Heart left ventricle (tissue), 16 donors: ENCODE measurements at regions not wholly inside any gene's neighbourhood (a gene's known extent, or its start where the extent isn't known, plus 50 kb on each side); places are given as distances from the start of the nearest gene placed in this dataset.

Experiments used
- ATAC-seq, 4 donors: fragments of 200-7000 bp; cut with Tn5 transposase; one replicate each; pipeline ENCODE4 v1.9.1; 2020 to 2022; ENCODE audit warnings: moderate library complexity in 4 of 4, mild to moderate bottlenecking in 3 of 4, moderate number of reproducible peaks in 1 of 4
- DNase-seq, 5 donors: peaks; one replicate each; pipeline ENCODE4 v3.0.0-alpha.2; 2020
- H3K27ac ChIP-seq, 12 donors: fragments of 200-600 bp; sonication (generic) in 4 of 12; one replicate each; pipeline versions ENCODE4 v1.5.0 to v1.8.0; 2016 to 2022; ENCODE audit warnings: mild to moderate bottlenecking in 2 of 12
- H3K27me3 ChIP-seq, 9 donors: fragments of 200-600 bp; sonication (generic) in 2 of 9; one replicate each; pipeline versions ENCODE4 v1.5.1 to v1.8.0; 2016 to 2022; ENCODE audit warnings: mild to moderate bottlenecking in 3 of 9
- H3K36me3 ChIP-seq, 9 donors: fragments of 200-600 bp; sonication (generic) in 2 of 9; one replicate each; pipeline versions ENCODE4 v1.5.0 to v1.8.0; 2018 to 2022; ENCODE audit warnings: mild to moderate bottlenecking in 2 of 9
- H3K4me1 ChIP-seq, 12 donors: fragments of 200-600 bp; sonication (generic) in 4 of 12; one replicate each; pipeline versions ENCODE4 v1.5.0 to v1.8.0; 2016 to 2022; ENCODE audit warnings: mild to moderate bottlenecking in 3 of 12
- H3K4me3 ChIP-seq, 12 donors: fragments of 200-600 bp; sonication (generic) in 4 of 12; one replicate each; pipeline versions ENCODE4 v1.5.0 to v1.8.0; 2017 to 2022; ENCODE audit warnings: mild to moderate bottlenecking in 9 of 12, moderate library complexity in 4 of 12
- H3K9me3 ChIP-seq, 12 donors: fragments of 200-600 bp; sonication (generic) in 4 of 12; one replicate each; pipeline versions ENCODE4 v1.5.0 to v1.8.0; 2016 to 2022; ENCODE audit warnings: mild to moderate bottlenecking in 1 of 12
- POLR2A ChIP-seq, 2 donors: fragments of 450-650 bp; IDR thresholded peaks; one replicate each; pipeline ENCODE4 v1.6.1; 2017; ENCODE audit warnings: antibody characterized with exemption in 2 of 2, mild to moderate bottlenecking in 2 of 2, moderate library complexity in 2 of 2
- WGBS, 4 donors: extraction: QIAGEN DNeasy Blood & Tissue Kit in 2 of 4; methylation state at CpG; one replicate each; pipeline versions ENCODE4 v1.1.5 to v1.1.7; 2013 to 2018; 5-methylcytosine and 5-hydroxymethylcytosine counted together
- intact Hi-C, 10 donors: fragments of 100-400 bp; cut with DNase I; formaldehyde crosslinking; loops; one replicate each; pipeline versions ENCODE4 v1.11.1 to v1.14.2; 2022
- TF ChIP-seq, protein P1 (sequence below), 12 donors: fragments of 200-600 bp; sonication (generic) in 4 of 12; IDR thresholded peaks; one replicate each; pipeline versions ENCODE4 v1.5.0 to v1.8.0; 2018 to 2022; ENCODE audit warnings: antibody characterized with exemption in 12 of 12, mild to moderate bottlenecking in 5 of 12
- donor health status: ischemic (EF 13 %, LVEDD 7.1; RV severe dilation, severe dysfunction).
- donor health status: healthy with polysubstance abuse.
- donor health status: DM: no; HTN: yes; CAD: no.
- donor health status: DM: no; HTN: no; CAD: no.
- donor health status: ischemic (EF 25% LVEDD 6.9; RV normal size, moderate dysfunction).
- donor health status: ischemic (EF 25% LVEDD 5.7; RV mildly dilated, moderate dysfunction).
- donor health status: healthy.
- donor health status: DM: yes; HTN: yes; CAD: no.
- donor health status: ischemic (EF 35%, LVEDD 5.7; RV mildly dilated, moderate dysfunction).
- donor health status: nonischemic (EF 11% LVEDD 7.7; RV severe dilation, severe dysfunction).
- donor health status: DM: yes; HTN: yes; CAD: no.
- donor health status: PGD.
- donor health status: ischemic (EF 29% LVEDD 5.4; RV normal size, mild dysfunction).
- donor health status: nonischemic (EF 23%, LVEDD 6.1; RV moderate dilation, normal function).

DNA sequence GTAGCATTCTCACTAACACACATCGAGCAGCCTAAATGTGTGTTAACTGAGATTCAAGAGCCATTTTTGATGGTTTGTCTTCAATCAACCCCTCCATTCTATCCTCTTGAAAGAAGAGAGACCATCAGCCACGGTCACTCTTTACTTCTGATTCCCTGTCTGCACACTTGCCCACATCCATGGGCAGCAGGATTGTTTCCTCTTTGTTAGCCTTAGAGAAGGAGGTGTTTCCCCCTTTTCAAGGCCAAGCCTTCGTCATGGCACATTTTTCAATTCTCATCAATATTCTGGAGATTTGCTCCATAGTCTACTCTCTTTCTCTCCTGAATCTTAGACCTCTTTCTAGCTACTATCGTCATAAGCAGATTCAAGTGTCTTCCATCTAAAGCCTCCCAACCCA lies 522.4 kb upstream of the NAALADL2 start:
- WGBS, 4 donors = 79 to 85% (median 81%) methylated on average over 4 of the region's 4 CpGs
- DNase-seq = no peak
- intact Hi-C loops = loop anchor here in 1 of 10 donors (5.0 kb wide), 1 partner anchor 579 kb away; no protein-coding TSS in a partner anchor
- H3K27ac ChIP-seq = peak overlapping the region in 4 of 12 donors; percentile 25 to 82 (median 34)
- TF ChIP-seq POLR2A (IDR thresholded peaks at IDR 0.05) = no peak
- TF ChIP-seq, protein P1, sequence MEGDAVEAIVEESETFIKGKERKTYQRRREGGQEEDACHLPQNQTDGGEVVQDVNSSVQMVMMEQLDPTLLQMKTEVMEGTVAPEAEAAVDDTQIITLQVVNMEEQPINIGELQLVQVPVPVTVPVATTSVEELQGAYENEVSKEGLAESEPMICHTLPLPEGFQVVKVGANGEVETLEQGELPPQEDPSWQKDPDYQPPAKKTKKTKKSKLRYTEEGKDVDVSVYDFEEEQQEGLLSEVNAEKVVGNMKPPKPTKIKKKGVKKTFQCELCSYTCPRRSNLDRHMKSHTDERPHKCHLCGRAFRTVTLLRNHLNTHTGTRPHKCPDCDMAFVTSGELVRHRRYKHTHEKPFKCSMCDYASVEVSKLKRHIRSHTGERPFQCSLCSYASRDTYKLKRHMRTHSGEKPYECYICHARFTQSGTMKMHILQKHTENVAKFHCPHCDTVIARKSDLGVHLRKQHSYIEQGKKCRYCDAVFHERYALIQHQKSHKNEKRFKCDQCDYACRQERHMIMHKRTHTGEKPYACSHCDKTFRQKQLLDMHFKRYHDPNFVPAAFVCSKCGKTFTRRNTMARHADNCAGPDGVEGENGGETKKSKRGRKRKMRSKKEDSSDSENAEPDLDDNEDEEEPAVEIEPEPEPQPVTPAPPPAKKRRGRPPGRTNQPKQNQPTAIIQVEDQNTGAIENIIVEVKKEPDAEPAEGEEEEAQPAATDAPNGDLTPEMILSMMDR (IDR thresholded peaks at IDR 0.05) = no peak
- H3K27me3 ChIP-seq = no peaks in the 10 kb centered on the region
- H3K36me3 ChIP-seq = no peaks in the 10 kb centered on the region
- H3K4me3 ChIP-seq = no peak overlapping the region
- no peaks in the 10 kb centered on the region for H3K9me3 ChIP-seq
- ATAC-seq = no peak
- peaks cover 0 to 18% (median 0%) of the 10 kb centered on the region in 12 donors for H3K4me1 ChIP-seq

DNA sequence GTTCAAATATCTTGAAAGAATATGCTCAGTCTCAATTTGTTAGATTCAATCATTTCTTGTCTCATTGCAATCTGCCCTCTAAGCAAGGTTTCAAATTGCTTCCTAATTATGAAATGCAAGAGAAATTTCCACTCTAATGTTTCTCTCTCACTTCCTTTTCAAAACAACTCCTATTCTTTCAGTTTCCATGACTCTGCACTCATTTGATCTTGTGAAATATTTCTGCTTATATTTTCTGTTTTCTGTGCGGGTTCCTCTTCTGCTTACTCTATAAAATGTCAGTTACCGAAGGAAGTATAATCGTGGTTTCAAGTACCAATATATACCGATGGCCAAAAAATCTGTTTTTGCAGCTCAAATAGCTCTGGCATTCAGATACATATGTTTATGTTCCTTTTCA lies 521.9 kb upstream of the NAALADL2 start:
- TF ChIP-seq, protein P1 (IDR thresholded peaks at IDR 0.05) = no peak
- no peak for TF ChIP-seq POLR2A (IDR thresholded peaks at IDR 0.05)
- no peaks in the 10 kb centered on the region for H3K9me3 ChIP-seq
- H3K27ac ChIP-seq = peak overlapping the region in 3 of 12 donors; percentile 25 to 82 (median 35)
- ATAC-seq (peak in 2 of 4 donors; percentile 46 to 65), DNase-seq (no peak)
- H3K36me3 ChIP-seq = no peaks in the 10 kb centered on the region
- no peak overlapping the region for H3K4me3 ChIP-seq
- intact Hi-C loops = loop anchor here in 1 of 10 donors (5.0 kb wide), 1 partner anchor 580 kb away; no protein-coding TSS in a partner anchor
- peaks cover 0 to 14% (median 0%) of the 10 kb centered on the region in 12 donors for H3K4me1 ChIP-seq
- 75 to 79% (median 77%) methylated on average over 4 of the region's 4 CpGs for WGBS, 4 donors
- no peaks in the 10 kb centered on the region for H3K27me3 ChIP-seq

GRCh38 chr3:174340624-174341587 lies 518.2 kb upstream of the NAALADL2 start:
- H3K4me3 ChIP-seq = no peak overlapping the region
- H3K4me1 ChIP-seq = peaks cover 0 to 10% (median 0%) of the 10 kb centered on the region in 12 donors
- H3K27ac ChIP-seq = no peak overlapping the region
- H3K9me3 ChIP-seq = no peaks in the 10 kb centered on the region
- WGBS, 4 donors = 86 to 95% (median 90%) methylated on average over 3 of the region's 3 CpGs
- no peaks in the 10 kb centered on the region for H3K27me3 ChIP-seq
- no peak for TF ChIP-seq POLR2A (IDR thresholded peaks at IDR 0.05)
- TF ChIP-seq, protein P1 (IDR thresholded peaks at IDR 0.05) = no peak
- no peaks in the 10 kb centered on the region for H3K36me3 ChIP-seq
- no peak for DNase-seq
- ATAC-seq = no peak
- intact Hi-C loops = no loop called here

DNA sequence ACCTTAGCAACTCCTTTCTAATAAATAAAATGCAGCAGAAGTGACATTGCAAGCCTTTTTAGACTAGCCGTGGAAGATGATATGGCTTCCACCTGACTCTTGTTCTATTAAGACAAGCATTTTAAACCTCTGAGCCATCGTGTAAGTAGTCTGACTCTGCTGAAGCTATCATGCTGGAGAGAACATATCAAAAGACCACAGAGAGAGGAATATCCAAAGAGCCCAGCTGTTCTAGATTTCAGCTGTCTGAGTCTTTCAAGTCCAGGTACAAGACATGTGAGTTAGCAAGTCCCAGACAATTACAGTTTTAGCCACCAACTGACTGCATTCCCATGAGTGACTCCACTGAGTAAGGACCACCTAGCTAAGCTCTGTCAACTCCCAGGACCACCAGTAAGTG lies 517.0 kb upstream of the NAALADL2 start:
- Histone ChIP-seq H3K9me3 (no peaks in the 10 kb centered on the region), H3K36me3 (no peaks in the 10 kb centered on the region), H3K4me1 (peaks cover 0 to 4% (median 0%) of the 10 kb centered on the region in 12 donors), H3K27ac (no peak overlapping the region), H3K4me3 (no peak overlapping the region), H3K27me3 (no peaks in the 10 kb centered on the region)
- DNase-seq (no peak), ATAC-seq (no peak)
- TF ChIP-seq POLR2A (IDR thresholded peaks at IDR 0.05) = no peak
- TF ChIP-seq, protein P1 (IDR thresholded peaks at IDR 0.05) = no peak
- 67 to 73% (median 71%) methylated on average over 2 of the region's 2 CpGs for WGBS, 4 donors
- intact Hi-C loops = no loop called here
